ENCODE measurements at regions not wholly inside any gene's neighbourhood (a gene's known extent, or its start where the extent isn't known, plus 50 kb on each side); places are given as distances from the start of the nearest gene placed in this dataset.

DNA sequence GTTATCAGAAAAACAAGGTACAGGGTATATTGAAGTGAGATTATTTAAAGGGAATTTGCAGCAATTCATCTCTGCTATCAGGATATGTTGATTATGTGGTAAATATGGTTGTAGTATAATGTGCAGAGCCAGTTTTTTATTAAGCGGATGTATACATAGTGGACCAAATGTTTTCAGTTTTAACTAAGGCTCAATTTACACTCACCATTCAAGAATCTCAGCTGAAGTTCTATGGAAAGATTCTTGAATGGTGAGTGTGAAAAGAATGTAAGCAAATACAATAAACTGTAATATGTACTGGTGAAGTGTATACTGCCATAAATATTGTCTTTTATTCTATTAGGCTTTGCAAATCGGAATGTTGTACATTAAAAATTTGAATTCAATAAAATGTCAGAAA, 895.9 kb upstream of the CDH10 start:
- TF ChIP-seq YY1 (IDR thresholded peaks at IDR 0.05; ENCODE audit: low read depth) (no peak), EP300 (IDR thresholded peaks at IDR 0.05; ENCODE audit: borderline replicate concordance in 1 of 2, low read depth in 1 of 2, low read length in 1 of 2) (no peak), EZH2phosphoT487 (IDR thresholded peaks at IDR 0.05; ENCODE audit: borderline replicate concordance, low read depth) (no peak), SMC3 (IDR thresholded peaks at IDR 0.05; ENCODE audit: low read depth, low read length) (no peak), TAF1 (IDR thresholded peaks at IDR 0.05; ENCODE audit: borderline replicate concordance, low read depth, low read length) (no peak), RCOR1 (IDR thresholded peaks at IDR 0.05; ENCODE audit: low read length) (no peak), MEF2A (IDR thresholded peaks at IDR 0.05; ENCODE audit: borderline replicate concordance, low read depth) (no peak), NFIC (IDR thresholded peaks at IDR 0.05; ENCODE audit: borderline replicate concordance) (no peak)
- TF ChIP-seq, protein P1, sequence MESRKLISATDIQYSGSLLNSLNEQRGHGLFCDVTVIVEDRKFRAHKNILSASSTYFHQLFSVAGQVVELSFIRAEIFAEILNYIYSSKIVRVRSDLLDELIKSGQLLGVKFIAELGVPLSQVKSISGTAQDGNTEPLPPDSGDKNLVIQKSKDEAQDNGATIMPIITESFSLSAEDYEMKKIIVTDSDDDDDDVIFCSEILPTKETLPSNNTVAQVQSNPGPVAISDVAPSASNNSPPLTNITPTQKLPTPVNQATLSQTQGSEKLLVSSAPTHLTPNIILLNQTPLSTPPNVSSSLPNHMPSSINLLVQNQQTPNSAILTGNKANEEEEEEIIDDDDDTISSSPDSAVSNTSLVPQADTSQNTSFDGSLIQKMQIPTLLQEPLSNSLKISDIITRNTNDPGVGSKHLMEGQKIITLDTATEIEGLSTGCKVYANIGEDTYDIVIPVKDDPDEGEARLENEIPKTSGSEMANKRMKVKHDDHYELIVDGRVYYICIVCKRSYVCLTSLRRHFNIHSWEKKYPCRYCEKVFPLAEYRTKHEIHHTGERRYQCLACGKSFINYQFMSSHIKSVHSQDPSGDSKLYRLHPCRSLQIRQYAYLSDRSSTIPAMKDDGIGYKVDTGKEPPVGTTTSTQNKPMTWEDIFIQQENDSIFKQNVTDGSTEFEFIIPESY (IDR thresholded peaks at IDR 0.05; ENCODE audit: borderline replicate concordance, low read depth): no peak
- TF ChIP-seq, protein P2, sequence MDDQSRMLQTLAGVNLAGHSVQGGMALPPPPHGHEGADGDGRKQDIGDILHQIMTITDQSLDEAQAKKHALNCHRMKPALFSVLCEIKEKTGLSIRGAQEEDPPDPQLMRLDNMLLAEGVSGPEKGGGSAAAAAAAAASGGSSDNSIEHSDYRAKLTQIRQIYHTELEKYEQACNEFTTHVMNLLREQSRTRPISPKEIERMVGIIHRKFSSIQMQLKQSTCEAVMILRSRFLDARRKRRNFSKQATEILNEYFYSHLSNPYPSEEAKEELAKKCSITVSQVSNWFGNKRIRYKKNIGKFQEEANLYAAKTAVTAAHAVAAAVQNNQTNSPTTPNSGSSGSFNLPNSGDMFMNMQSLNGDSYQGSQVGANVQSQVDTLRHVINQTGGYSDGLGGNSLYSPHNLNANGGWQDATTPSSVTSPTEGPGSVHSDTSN (IDR thresholded peaks at IDR 0.05): no peak
- TF ChIP-seq, protein P3, sequence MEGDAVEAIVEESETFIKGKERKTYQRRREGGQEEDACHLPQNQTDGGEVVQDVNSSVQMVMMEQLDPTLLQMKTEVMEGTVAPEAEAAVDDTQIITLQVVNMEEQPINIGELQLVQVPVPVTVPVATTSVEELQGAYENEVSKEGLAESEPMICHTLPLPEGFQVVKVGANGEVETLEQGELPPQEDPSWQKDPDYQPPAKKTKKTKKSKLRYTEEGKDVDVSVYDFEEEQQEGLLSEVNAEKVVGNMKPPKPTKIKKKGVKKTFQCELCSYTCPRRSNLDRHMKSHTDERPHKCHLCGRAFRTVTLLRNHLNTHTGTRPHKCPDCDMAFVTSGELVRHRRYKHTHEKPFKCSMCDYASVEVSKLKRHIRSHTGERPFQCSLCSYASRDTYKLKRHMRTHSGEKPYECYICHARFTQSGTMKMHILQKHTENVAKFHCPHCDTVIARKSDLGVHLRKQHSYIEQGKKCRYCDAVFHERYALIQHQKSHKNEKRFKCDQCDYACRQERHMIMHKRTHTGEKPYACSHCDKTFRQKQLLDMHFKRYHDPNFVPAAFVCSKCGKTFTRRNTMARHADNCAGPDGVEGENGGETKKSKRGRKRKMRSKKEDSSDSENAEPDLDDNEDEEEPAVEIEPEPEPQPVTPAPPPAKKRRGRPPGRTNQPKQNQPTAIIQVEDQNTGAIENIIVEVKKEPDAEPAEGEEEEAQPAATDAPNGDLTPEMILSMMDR (IDR thresholded peaks at IDR 0.05): no peak

Data from SK-N-SH (cell line).